H1 (cell line): ENCODE measurements at regions not wholly inside any gene's neighbourhood (a gene's known extent, or its start where the extent isn't known, plus 50 kb on each side); places are given as distances from the start of the nearest gene placed in this dataset.

Experiments used
- CTCF ChIA-PET: fragments of 300-600 bp; sonication (Branson Sonifier 250); formaldehyde crosslinking; loops from one replicate; lab custom pipeline; 2021; ENCODE audit not compliant: partially characterized antibody; lab: Charles Lee
- POLR2A ChIA-PET: fragments of 300-600 bp; sonication (Branson Sonifier 250); formaldehyde crosslinking; loops from one replicate; lab custom pipeline; 2021; ENCODE audit warnings: inconsistent platforms; ENCODE audit not compliant: partially characterized antibody; lab: Charles Lee
- DNase-seq, 2 experiments: peaks; one replicate each; pipeline versions ENCODE4 v3.0.0 to v3.0.0-alpha.2; 2010 to 2022; ENCODE audit warnings: low spot score in 2 of 2, low read depth in 1 of 2, mixed read lengths in 1 of 2
- FAIRE-seq: peaks from 2 replicates; lab custom pipeline; 2011; peaks lifted over from hg19 to GRCh38; lab: Jason Lieb, UNC
- H2AFZ ChIP-seq: 2 replicates; pipeline ENCODE4 v1.8.1; 2012; ENCODE audit warnings: low read length, inconsistent platforms
- H2AK5ac ChIP-seq: 2 replicates; pipeline ENCODE4 v1.6.1; 2013; ENCODE audit warnings: low read depth, low read length
- H2BK120ac ChIP-seq: replicated peaks from 2 replicates; pipeline ENCODE3; 2013; ENCODE audit warnings: low read depth, low read length, inconsistent platforms
- H2BK12ac ChIP-seq: 2 replicates; pipeline ENCODE4 v1.6.1; 2013; ENCODE audit warnings: low read depth, low read length
- H2BK15ac ChIP-seq: 2 replicates; pipeline ENCODE4 v1.6.1; 2013; ENCODE audit warnings: low read length
- H2BK20ac ChIP-seq: 2 replicates; pipeline ENCODE4 v1.6.1; 2013; ENCODE audit warnings: low read length
- H2BK5ac ChIP-seq: 2 replicates; pipeline ENCODE4 v1.6.1; 2013; ENCODE audit warnings: low read depth, low read length
- H3K14ac ChIP-seq: 2 replicates; pipeline ENCODE4 v1.6.1; 2013; ENCODE audit warnings: inconsistent platforms; ENCODE audit not compliant: insufficient read length
- H3K18ac ChIP-seq: 2 replicates; pipeline ENCODE4 v1.6.1; 2013; ENCODE audit warnings: low read length; ENCODE audit errors: extremely low read depth
- H3K23ac ChIP-seq: 2 replicates; pipeline ENCODE4 v1.6.1; 2013; ENCODE audit warnings: inconsistent platforms; ENCODE audit not compliant: insufficient read length
- H3K23me2 ChIP-seq: 2 replicates; pipeline ENCODE4 v1.6.1; 2013; ENCODE audit warnings: low read depth, low read length
- H3K27ac ChIP-seq: 2 replicates; pipeline ENCODE4 v1.6.1; 2011; ENCODE audit warnings: low read depth, low read length, inconsistent platforms
- H3K27me3 ChIP-seq, 4 experiments: replicated peaks in 1 of 4; 1 replicate in 1 of 4; 2 replicates in 3 of 4; pipeline versions ENCODE4 v1.6.1 to v1.8.1; 2011 to 2013; ENCODE audit warnings: low read length in 3 of 4, mild to moderate bottlenecking in 3 of 4, inconsistent platforms in 2 of 4, mixed read lengths in 2 of 4, moderate library complexity in 1 of 4; ENCODE audit not compliant: control insufficient read depth in 3 of 4, insufficient read depth in 3 of 4; ENCODE audit errors: extremely low read depth in 1 of 4
- H3K36me3 ChIP-seq, 4 experiments: 2 replicates each; pipeline versions ENCODE4 v1.6.1 to v1.8.1; 2011 to 2013; ENCODE audit warnings: mild to moderate bottlenecking in 4 of 4, low read length in 3 of 4, moderate library complexity in 2 of 4, control low read depth in 1 of 4, inconsistent platforms in 1 of 4; ENCODE audit not compliant: insufficient read depth in 4 of 4, control insufficient read depth in 2 of 4
- H3K4ac ChIP-seq: replicated peaks from 2 replicates; pipeline ENCODE3; 2013; ENCODE audit warnings: low read length, low read depth, mixed read lengths, inconsistent platforms; ENCODE audit not compliant: insufficient read length
- H3K4me1 ChIP-seq, 4 experiments: replicated peaks in 1 of 4; 1 replicate in 1 of 4; 2 replicates in 3 of 4; pipeline versions ENCODE4 v1.6.1 to v1.8.1; 2011 to 2013; ENCODE audit warnings: low read length in 3 of 4, inconsistent platforms in 2 of 4, mixed read lengths in 1 of 4; ENCODE audit not compliant: insufficient read depth in 4 of 4, control insufficient read depth in 3 of 4
- H3K4me2 ChIP-seq, 2 experiments: 2 replicates each; pipeline versions ENCODE4 v1.6.1 to v1.8.1; 2011 to 2013; ENCODE audit warnings: low read depth in 2 of 2, low read length in 2 of 2, control low read depth in 1 of 2, inconsistent platforms in 1 of 2, mild to moderate bottlenecking in 1 of 2; ENCODE audit not compliant: insufficient read depth in 1 of 2
- H3K4me3 ChIP-seq, 4 experiments: fragments of 200-600, 300-600 bp in 1 of 4; sonication (generic), shearing (Covaris generic), sonication (Bioruptor Twin) in 1 of 4; 2 replicates each; pipeline versions ENCODE4 v1.5.1 to v1.8.1; 2011 to 2016; ENCODE audit warnings: low read length in 4 of 4, low read depth in 3 of 4, control low read depth in 2 of 4, inconsistent platforms in 2 of 4, mild to moderate bottlenecking in 2 of 4, mixed read lengths in 1 of 4, moderate library complexity in 1 of 4; ENCODE audit not compliant: insufficient read depth in 2 of 4; ENCODE audit errors: extremely low read depth in 1 of 4
- H3K56ac ChIP-seq: replicated peaks from 2 replicates; pipeline ENCODE3; 2013; ENCODE audit warnings: low read depth, mild to moderate bottlenecking, mixed read lengths, low read length, inconsistent platforms; ENCODE audit not compliant: insufficient read length
- H3K79me1 ChIP-seq: 2 replicates; pipeline ENCODE4 v1.6.1; 2013; ENCODE audit warnings: low read depth, low read length, control low read depth
- H3K79me2 ChIP-seq, 2 experiments: 2 replicates each; pipeline versions ENCODE4 v1.6.1 to v1.8.1; 2012 to 2013; ENCODE audit warnings: low read length in 2 of 2, mild to moderate bottlenecking in 2 of 2, inconsistent platforms in 1 of 2; ENCODE audit not compliant: insufficient read depth in 2 of 2, control insufficient read depth in 1 of 2
- H3K9ac ChIP-seq, 4 experiments: replicated peaks in 1 of 4; 1 replicate in 1 of 4; 2 replicates in 3 of 4; pipeline versions ENCODE4 v1.6.1 to v1.8.1; 2011 to 2013; ENCODE audit warnings: low read depth in 3 of 4, low read length in 3 of 4, control low read depth in 2 of 4, mild to moderate bottlenecking in 2 of 4, moderate library complexity in 2 of 4, inconsistent platforms in 1 of 4; ENCODE audit errors: extremely low read depth in 1 of 4
- H3K9me3 ChIP-seq, 2 experiments: 2 replicates each; pipeline versions ENCODE4 v1.6.1 to v1.8.1; 2012 to 2013; ENCODE audit warnings: mild to moderate bottlenecking in 2 of 2, moderate library complexity in 2 of 2, control low read depth in 1 of 2, inconsistent platforms in 1 of 2, low read depth in 1 of 2, low read length in 1 of 2, mixed read lengths in 1 of 2; ENCODE audit not compliant: insufficient read depth in 2 of 2
- H4K20me1 ChIP-seq, 2 experiments: replicated peaks in 1 of 2; 2 replicates each; pipeline versions ENCODE3 to v1.8.1; 2011 to 2013; ENCODE audit warnings: inconsistent platforms in 2 of 2, low read length in 2 of 2, mild to moderate bottlenecking in 1 of 2; ENCODE audit not compliant: insufficient read depth in 2 of 2, control insufficient read depth in 1 of 2
- H4K5ac ChIP-seq: 2 replicates; pipeline ENCODE4 v1.6.1; 2013; ENCODE audit warnings: low read length, low read depth, mixed read lengths, inconsistent platforms; ENCODE audit not compliant: insufficient read length
- H4K8ac ChIP-seq: 2 replicates; pipeline ENCODE4 v1.8.0; 2013; ENCODE audit warnings: mild to moderate bottlenecking, moderate library complexity, low read length, inconsistent platforms; ENCODE audit not compliant: insufficient read depth; ENCODE audit errors: extremely low read depth
- H4K91ac ChIP-seq: replicated peaks from 2 replicates; pipeline ENCODE3; 2013; ENCODE audit warnings: low read length, mixed read lengths, inconsistent platforms; ENCODE audit not compliant: insufficient read length
- BRCA1 ChIP-seq: IDR thresholded peaks from 2 replicates; pipeline ENCODE4 v1.6.1; 2012; ENCODE audit warnings: low read depth, low read length, improper control_type of control experiment
- EGR1 ChIP-seq: IDR thresholded peaks from 2 replicates; pipeline ENCODE4 v1.6.1; 2011; ENCODE audit warnings: low read depth, low read length, borderline replicate concordance
- EP300 ChIP-seq, 2 experiments: IDR thresholded peaks; 1 replicate in 1 of 2; 2 replicates in 1 of 2; pipeline ENCODE4 v1.6.1; 2011 to 2012; ENCODE audit warnings: low read depth in 2 of 2, low read length in 2 of 2, mild to moderate bottlenecking in 2 of 2, borderline replicate concordance in 1 of 2, inconsistent platforms in 1 of 2, moderate library complexity in 1 of 2
- HDAC6 ChIP-seq: IDR thresholded peaks from one replicate; pipeline ENCODE4 v1.7.1; 2012; ENCODE audit warnings: low read depth, mild to moderate bottlenecking, inconsistent platforms, low read length, moderate library complexity
- KDM5A ChIP-seq: fragments of 200-600 bp; IDR thresholded peaks from 2 replicates; pipeline ENCODE4 v1.7.1; 2012; ENCODE audit warnings: mild to moderate bottlenecking, low read length, inconsistent platforms, mixed read lengths
- RFX5 ChIP-seq: IDR thresholded peaks from 2 replicates; pipeline ENCODE4 v1.6.1; 2011; ENCODE audit warnings: low read depth, low read length, improper control_type of control experiment, borderline replicate concordance
- SUZ12 ChIP-seq: fragments of 200-600 bp; sonication (generic); IDR thresholded peaks from 2 replicates; pipeline ENCODE4 v1.6.1; 2012; ENCODE audit warnings: mild to moderate bottlenecking, inconsistent platforms, low read length, moderate library complexity, mixed read lengths
- TAF1 ChIP-seq: IDR thresholded peaks from 2 replicates; pipeline ENCODE4 v1.6.1; 2011; ENCODE audit warnings: mild to moderate bottlenecking, low read depth, low read length
- WGBS, 2 experiments: shearing (Covaris generic) in 1 of 2; methylation state at CpG; one replicate each; pipeline versions ENCODE4 v1.1.6 to v1.1.7; 2013 to 2015; ENCODE audit warnings: low lambda C conversion rate in 2 of 2, mixed read lengths in 2 of 2, inconsistent platforms in 1 of 2, low coverage in 1 of 2, missing lambda C conversion rate in 1 of 2; ENCODE audit not compliant: insufficient replicate concordance in 2 of 2, insufficient coverage in 1 of 2, insufficient read length in 1 of 2; ENCODE audit errors: extremely low coverage in 1 of 2, missing lambda C conversion rate in 1 of 2; 5-methylcytosine and 5-hydroxymethylcytosine counted together
- TF ChIP-seq, protein P1 (sequence below): IDR thresholded peaks from 2 replicates; pipeline ENCODE4 v1.6.1; 2012; ENCODE audit warnings: inconsistent platforms
- TF ChIP-seq, protein P2 (sequence below): IDR thresholded peaks from 2 replicates; pipeline ENCODE4 v1.6.1; 2011; ENCODE audit warnings: low read length, improper control_type of control experiment

DNA sequence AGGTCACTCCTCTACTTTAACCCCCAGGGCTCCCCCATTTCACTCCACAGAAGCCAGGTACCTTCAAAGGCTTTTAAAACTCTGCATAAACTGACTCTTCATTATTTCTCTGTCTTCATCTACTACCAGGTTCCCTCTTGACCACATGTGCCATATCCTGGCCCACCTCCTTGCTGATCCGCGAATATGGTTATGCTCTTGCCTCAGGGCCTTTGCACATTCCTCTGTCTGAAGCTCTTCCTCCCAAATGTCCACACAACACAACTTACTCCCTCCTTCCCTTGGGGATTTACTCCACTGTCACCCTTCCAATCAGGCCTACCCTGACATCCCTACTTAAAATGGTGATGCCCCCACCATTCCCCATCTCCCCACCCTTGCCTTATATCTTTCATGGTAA lies 134.6 kb upstream of the ANKRD55 start:
- no peak overlapping the region for H3K14ac ChIP-seq
- H3K56ac ChIP-seq, result no peak overlapping the region
- no peak overlapping the region for H4K8ac ChIP-seq
- no peak overlapping the region for H3K4me2 ChIP-seq
- no peak overlapping the region for H2BK15ac ChIP-seq
- CTCF ChIA-PET, result interaction anchor here (1.4 kb wide), 1 partner anchor 470 kb away, joined by 4 read pairs; no protein-coding TSS in a partner anchor
- POLR2A ChIA-PET, result no interaction called here
- H3K27ac ChIP-seq, result no peak overlapping the region
- no peak overlapping the region for H2AFZ ChIP-seq
- peaks cover 2% of the 10 kb centered on the region; the same call in 1 of the 2 replicates for H3K23me2 ChIP-seq
- no peak overlapping the region for H2BK12ac ChIP-seq
- H3K9ac ChIP-seq, result no peak overlapping the region
- H2AK5ac ChIP-seq, result no peak overlapping the region
- FAIRE-seq (no peak), DNase-seq (no peak)
- WGBS, 2 experiments, result 83% methylated on average over 2 of the region's 2 CpGs; no CpG with 5 or more reads in 1 of the 2 experiments
- no peak overlapping the region for H2BK5ac ChIP-seq
- H3K36me3 ChIP-seq, result no peaks in the 10 kb centered on the region
- no peak overlapping the region for H3K23ac ChIP-seq
- no peaks in the 10 kb centered on the region for H4K20me1 ChIP-seq
- peaks cover 5% of the 10 kb centered on the region in 2 experiments; a peak in 2 of 4 replicates for H3K9me3 ChIP-seq
- no peaks in the 10 kb centered on the region for H3K79me1 ChIP-seq
- H4K91ac ChIP-seq, result no peak overlapping the region
- H4K5ac ChIP-seq, result no peak overlapping the region
- no peak overlapping the region for H3K4ac ChIP-seq
- no peak for TF ChIP-seq HDAC6
- TF ChIP-seq KDM5A, result no peak
- TF ChIP-seq BRCA1, result no peak
- TF ChIP-seq RFX5, result no peak
- no peak for TF ChIP-seq TAF1
- TF ChIP-seq SUZ12, result no peak
- no peak for TF ChIP-seq EP300 (IDR thresholded peaks at IDR 0.05; ENCODE audit: borderline replicate concordance in 1 of 2, low read depth in 2 of 2, low read length in 2 of 2)
- TF ChIP-seq, protein P1, sequence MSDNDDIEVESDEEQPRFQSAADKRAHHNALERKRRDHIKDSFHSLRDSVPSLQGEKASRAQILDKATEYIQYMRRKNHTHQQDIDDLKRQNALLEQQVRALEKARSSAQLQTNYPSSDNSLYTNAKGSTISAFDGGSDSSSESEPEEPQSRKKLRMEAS, result no peak
- TF ChIP-seq, protein P2, sequence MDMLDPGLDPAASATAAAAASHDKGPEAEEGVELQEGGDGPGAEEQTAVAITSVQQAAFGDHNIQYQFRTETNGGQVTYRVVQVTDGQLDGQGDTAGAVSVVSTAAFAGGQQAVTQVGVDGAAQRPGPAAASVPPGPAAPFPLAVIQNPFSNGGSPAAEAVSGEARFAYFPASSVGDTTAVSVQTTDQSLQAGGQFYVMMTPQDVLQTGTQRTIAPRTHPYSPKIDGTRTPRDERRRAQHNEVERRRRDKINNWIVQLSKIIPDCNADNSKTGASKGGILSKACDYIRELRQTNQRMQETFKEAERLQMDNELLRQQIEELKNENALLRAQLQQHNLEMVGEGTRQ, result no peak
- no peak for TF ChIP-seq EGR1
- TF ChIP-seq, all 59 proteins: peak for 0
- no peaks in the 10 kb centered on the region for H3K79me2 ChIP-seq
- no peaks in the 10 kb centered on the region for H3K4me1 ChIP-seq
- no peak overlapping the region for H3K18ac ChIP-seq
- H2BK20ac ChIP-seq, result no peak overlapping the region
- no peak overlapping the region for H3K4me3 ChIP-seq
- no peaks in the 10 kb centered on the region for H3K27me3 ChIP-seq
- no peak overlapping the region for H2BK120ac ChIP-seq
